ENCODE measurements at regions not wholly inside any gene's neighbourhood (a gene's known extent, or its start where the extent isn't known, plus 50 kb on each side); places are given as distances from the start of the nearest gene placed in this dataset.

- TF ChIP-seq CTCF (conservative IDR thresholded peaks at IDR 0.05; ENCODE audit: low read length) = no peak
- TF ChIP-seq EZH2phosphoT487 (IDR thresholded peaks at IDR 0.05; ENCODE audit: borderline replicate concordance) = no peak
Observed at GRCh38 chr20:16975682-16976081, 227.5 kb downstream of the OTOR start.
